Upper lobe of left lung (tissue), 4 donors: ENCODE measurements at regions not wholly inside any gene's neighbourhood (a gene's known extent, or its start where the extent isn't known, plus 50 kb on each side); places are given as distances from the start of the nearest gene placed in this dataset.

Experiments
- EP300 ChIP-seq, 4 donors: sonication (generic); formaldehyde crosslinking; IDR thresholded peaks; one replicate each; pipeline ENCODE4 v1.5.1; 2017; ENCODE audit warnings: antibody characterized with exemption in 4 of 4, control low read depth in 2 of 4
- POLR2A ChIP-seq, 4 donors: fragments of 450-650 bp; IDR thresholded peaks; one replicate each; pipeline ENCODE4 v1.5.1; 2016 to 2017; ENCODE audit warnings: antibody characterized with exemption in 4 of 4, mild to moderate bottlenecking in 2 of 4
- POLR2AphosphoS5 ChIP-seq, 2 donors: sonication (generic); formaldehyde crosslinking; IDR thresholded peaks; one replicate each; pipeline ENCODE4 v1.5.1; 2017; ENCODE audit warnings: antibody characterized with exemption in 2 of 2
- TF ChIP-seq, protein P1 (sequence below), 6 experiments: fragments of 450-650 bp in 4 of 6; fragments of 200-600 bp in 2 of 6; sonication (generic) in 2 of 6; IDR thresholded peaks; one replicate each; pipeline ENCODE4 v1.5.1; 2016 to 2019; ENCODE audit warnings: antibody characterized with exemption in 6 of 6

DNA sequence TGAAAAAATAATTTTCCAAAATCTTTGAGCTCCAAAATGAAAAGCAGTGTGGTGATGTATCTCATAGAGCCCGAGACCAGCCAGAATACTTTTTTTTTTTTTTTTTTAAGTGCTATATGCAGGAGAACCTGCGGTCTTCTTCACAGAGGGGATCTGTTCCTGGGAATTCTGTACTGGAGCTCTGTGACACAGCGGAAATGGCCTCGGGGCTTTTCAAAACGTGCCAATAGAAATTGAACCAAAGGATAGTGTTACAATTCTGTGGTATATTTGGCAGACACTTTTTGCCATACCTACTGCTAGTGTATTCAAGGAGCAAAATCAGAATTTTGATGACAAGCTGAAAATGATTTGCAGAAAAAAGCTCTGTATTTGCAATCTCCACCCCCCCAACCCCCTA lies 1429.3 kb upstream of the LRRTM3 start:
- TF ChIP-seq, protein P1, sequence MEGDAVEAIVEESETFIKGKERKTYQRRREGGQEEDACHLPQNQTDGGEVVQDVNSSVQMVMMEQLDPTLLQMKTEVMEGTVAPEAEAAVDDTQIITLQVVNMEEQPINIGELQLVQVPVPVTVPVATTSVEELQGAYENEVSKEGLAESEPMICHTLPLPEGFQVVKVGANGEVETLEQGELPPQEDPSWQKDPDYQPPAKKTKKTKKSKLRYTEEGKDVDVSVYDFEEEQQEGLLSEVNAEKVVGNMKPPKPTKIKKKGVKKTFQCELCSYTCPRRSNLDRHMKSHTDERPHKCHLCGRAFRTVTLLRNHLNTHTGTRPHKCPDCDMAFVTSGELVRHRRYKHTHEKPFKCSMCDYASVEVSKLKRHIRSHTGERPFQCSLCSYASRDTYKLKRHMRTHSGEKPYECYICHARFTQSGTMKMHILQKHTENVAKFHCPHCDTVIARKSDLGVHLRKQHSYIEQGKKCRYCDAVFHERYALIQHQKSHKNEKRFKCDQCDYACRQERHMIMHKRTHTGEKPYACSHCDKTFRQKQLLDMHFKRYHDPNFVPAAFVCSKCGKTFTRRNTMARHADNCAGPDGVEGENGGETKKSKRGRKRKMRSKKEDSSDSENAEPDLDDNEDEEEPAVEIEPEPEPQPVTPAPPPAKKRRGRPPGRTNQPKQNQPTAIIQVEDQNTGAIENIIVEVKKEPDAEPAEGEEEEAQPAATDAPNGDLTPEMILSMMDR (IDR thresholded peaks at IDR 0.05): no peak
- TF ChIP-seq POLR2A (IDR thresholded peaks at IDR 0.05) (no peak), EP300 (IDR thresholded peaks at IDR 0.05) (no peak), POLR2AphosphoS5 (IDR thresholded peaks at IDR 0.05) (no peak)
